HL-60 (cell line): ENCODE measurements at regions not wholly inside any gene's neighbourhood (a gene's known extent, or its start where the extent isn't known, plus 50 kb on each side); places are given as distances from the start of the nearest gene placed in this dataset.

ENCODE experiments used
- CTCF ChIP-seq: IDR thresholded peaks from one replicate; pipeline ENCODE4 v1.5.1; 2011; ENCODE audit warnings: low read length, control low read depth, inconsistent platforms; ENCODE audit not compliant: insufficient read depth
- GABPA ChIP-seq: IDR thresholded peaks from 2 replicates; pipeline ENCODE4 v1.6.1; 2012; ENCODE audit warnings: low read depth
- POLR2AphosphoS5 ChIP-seq: IDR thresholded peaks from 2 replicates; pipeline ENCODE4 v1.6.1; 2012; ENCODE audit warnings: low read depth
- SPI1 ChIP-seq: IDR thresholded peaks from 2 replicates; pipeline ENCODE4 v1.6.1; 2012; ENCODE audit warnings: low read depth, mild to moderate bottlenecking, borderline replicate concordance
- TF ChIP-seq, protein P1 (sequence below): IDR thresholded peaks from 2 replicates; pipeline ENCODE4 v1.6.1; 2012; ENCODE audit warnings: low read depth; ENCODE audit not compliant: insufficient replicate concordance

DNA sequence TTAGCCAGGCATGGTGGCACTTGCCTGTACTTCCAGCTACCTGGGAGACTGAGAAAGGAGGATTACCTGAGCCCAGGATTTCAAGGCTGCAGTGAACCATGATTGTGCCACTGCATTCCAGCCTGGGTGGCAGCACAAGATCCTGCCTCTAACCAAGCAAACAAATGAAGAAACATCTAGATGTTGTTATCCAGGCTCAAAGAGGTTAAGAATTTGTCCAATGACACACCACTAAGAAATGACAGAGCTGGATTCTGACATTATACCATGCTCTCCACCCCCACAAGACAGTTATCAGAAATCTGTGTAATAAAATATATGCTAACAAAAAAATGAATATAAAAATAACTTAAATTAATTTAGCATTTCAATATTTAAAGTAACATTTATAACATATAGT, 925.5 kb upstream of the SLC35B3 start:
- TF ChIP-seq CTCF (no peak), GABPA (no peak), POLR2AphosphoS5 (no peak), SPI1 (no peak)
- TF ChIP-seq, protein P1, sequence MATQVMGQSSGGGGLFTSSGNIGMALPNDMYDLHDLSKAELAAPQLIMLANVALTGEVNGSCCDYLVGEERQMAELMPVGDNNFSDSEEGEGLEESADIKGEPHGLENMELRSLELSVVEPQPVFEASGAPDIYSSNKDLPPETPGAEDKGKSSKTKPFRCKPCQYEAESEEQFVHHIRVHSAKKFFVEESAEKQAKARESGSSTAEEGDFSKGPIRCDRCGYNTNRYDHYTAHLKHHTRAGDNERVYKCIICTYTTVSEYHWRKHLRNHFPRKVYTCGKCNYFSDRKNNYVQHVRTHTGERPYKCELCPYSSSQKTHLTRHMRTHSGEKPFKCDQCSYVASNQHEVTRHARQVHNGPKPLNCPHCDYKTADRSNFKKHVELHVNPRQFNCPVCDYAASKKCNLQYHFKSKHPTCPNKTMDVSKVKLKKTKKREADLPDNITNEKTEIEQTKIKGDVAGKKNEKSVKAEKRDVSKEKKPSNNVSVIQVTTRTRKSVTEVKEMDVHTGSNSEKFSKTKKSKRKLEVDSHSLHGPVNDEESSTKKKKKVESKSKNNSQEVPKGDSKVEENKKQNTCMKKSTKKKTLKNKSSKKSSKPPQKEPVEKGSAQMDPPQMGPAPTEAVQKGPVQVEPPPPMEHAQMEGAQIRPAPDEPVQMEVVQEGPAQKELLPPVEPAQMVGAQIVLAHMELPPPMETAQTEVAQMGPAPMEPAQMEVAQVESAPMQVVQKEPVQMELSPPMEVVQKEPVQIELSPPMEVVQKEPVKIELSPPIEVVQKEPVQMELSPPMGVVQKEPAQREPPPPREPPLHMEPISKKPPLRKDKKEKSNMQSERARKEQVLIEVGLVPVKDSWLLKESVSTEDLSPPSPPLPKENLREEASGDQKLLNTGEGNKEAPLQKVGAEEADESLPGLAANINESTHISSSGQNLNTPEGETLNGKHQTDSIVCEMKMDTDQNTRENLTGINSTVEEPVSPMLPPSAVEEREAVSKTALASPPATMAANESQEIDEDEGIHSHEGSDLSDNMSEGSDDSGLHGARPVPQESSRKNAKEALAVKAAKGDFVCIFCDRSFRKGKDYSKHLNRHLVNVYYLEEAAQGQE, result no peak
